ENCODE measurements at regions not wholly inside any gene's neighbourhood (a gene's known extent, or its start where the extent isn't known, plus 50 kb on each side); places are given as distances from the start of the nearest gene placed in this dataset.

DNA sequence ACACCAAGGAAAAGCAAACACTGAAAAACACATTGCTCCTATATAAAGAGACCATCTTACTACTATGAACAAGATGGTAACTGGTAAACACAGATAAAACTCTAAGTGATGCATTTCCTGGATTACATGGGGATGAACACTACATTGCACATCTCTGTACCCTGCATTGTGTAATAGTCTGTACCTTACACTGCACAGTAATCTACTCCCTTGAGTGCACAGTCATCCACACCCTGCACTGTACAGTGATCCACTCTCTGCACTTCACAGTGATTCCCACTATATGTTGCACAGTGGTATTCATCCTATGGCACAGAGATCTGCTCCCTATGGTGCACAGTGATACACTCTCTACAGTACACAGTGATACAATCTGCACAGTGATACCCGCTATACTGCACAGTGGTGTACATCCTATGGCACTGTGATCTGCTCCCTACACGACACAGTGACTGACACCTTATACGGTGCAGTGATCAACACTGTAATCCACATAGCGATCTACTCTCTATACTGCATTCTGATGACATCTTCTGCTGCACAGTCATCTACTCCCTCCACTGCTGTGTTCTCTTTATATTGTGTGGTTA lies 462.2 kb upstream of the RGPD4 start:
- Histone ChIP-seq H3K27ac (ENCODE audit: low read depth in 1 of 2, low read length in 1 of 2) (no peak overlapping the region), H3K9ac (ENCODE audit: insufficient read depth in 1 of 2, low read length in 2 of 2) (no peak overlapping the region), H3K9me3 (ENCODE audit: control insufficient read depth in 4 of 4, insufficient read depth in 3 of 4, low read length in 3 of 4) (no peaks in the 10 kb centered on the region), H3K27me3 (ENCODE audit: control insufficient read depth in 3 of 3, insufficient read depth in 3 of 3, low read length in 2 of 3) (no peaks in the 10 kb centered on the region), H3K36me3 (ENCODE audit: control insufficient read depth in 4 of 4, insufficient read depth in 4 of 4, low read length in 4 of 4) (no peaks in the 10 kb centered on the region), H3K4me1 (ENCODE audit: control insufficient read depth in 5 of 5, insufficient read depth in 5 of 5, low read length in 5 of 5) (no peaks in the 10 kb centered on the region), H3K4me3 (no peak overlapping the region)
- ATAC-seq (ENCODE audit: insufficient read depth, low FRiP score), result no peak
- 96 to 98% methylated on average over 4 of the region's 4 CpGs for WGBS, 2 donors
- TF ChIP-seq, protein P1, sequence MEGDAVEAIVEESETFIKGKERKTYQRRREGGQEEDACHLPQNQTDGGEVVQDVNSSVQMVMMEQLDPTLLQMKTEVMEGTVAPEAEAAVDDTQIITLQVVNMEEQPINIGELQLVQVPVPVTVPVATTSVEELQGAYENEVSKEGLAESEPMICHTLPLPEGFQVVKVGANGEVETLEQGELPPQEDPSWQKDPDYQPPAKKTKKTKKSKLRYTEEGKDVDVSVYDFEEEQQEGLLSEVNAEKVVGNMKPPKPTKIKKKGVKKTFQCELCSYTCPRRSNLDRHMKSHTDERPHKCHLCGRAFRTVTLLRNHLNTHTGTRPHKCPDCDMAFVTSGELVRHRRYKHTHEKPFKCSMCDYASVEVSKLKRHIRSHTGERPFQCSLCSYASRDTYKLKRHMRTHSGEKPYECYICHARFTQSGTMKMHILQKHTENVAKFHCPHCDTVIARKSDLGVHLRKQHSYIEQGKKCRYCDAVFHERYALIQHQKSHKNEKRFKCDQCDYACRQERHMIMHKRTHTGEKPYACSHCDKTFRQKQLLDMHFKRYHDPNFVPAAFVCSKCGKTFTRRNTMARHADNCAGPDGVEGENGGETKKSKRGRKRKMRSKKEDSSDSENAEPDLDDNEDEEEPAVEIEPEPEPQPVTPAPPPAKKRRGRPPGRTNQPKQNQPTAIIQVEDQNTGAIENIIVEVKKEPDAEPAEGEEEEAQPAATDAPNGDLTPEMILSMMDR (IDR thresholded peaks at IDR 0.05; ENCODE audit: control extremely low read depth, extremely low read depth), result no peak
- no peak for DNase-seq

DNA sequence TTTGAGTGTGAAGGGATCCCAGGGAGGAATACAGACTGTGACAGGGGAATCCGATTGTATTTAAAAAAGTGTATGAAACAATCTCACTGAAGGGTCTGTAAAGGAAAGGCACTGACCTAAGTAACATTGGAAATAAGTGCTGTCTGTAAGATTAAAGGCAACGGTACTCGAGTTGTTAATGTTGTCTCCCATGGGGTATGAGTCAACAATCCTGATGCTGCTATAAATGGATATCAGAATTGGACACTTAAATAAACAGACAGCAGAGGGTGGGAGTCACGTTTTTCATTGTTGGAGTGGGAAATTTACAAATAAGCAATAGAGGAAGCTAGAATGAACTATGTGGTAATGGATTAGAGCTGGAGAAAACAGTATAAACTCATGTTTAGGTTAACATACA lies 452.4 kb upstream of the RGPD4 start:
- Histone ChIP-seq H3K27ac (ENCODE audit: low read depth in 1 of 2, low read length in 1 of 2) (no peak overlapping the region), H3K4me1 (ENCODE audit: control insufficient read depth in 5 of 5, insufficient read depth in 5 of 5, low read length in 5 of 5) (peaks cover 0 to 5% (median 0%) of the 10 kb centered on the region in 5 donors), H3K4me3 (no peak overlapping the region), H3K36me3 (ENCODE audit: control insufficient read depth in 4 of 4, insufficient read depth in 4 of 4, low read length in 4 of 4) (no peaks in the 10 kb centered on the region), H3K27me3 (ENCODE audit: control insufficient read depth in 3 of 3, insufficient read depth in 3 of 3, low read length in 2 of 3) (no peaks in the 10 kb centered on the region), H3K9ac (ENCODE audit: insufficient read depth in 1 of 2, low read length in 2 of 2) (no peak overlapping the region), H3K9me3 (ENCODE audit: control insufficient read depth in 4 of 4, insufficient read depth in 3 of 4, low read length in 3 of 4) (peaks cover 0 to 2% (median 0%) of the 10 kb centered on the region in 4 donors)
- ATAC-seq (ENCODE audit: insufficient read depth, low FRiP score) (no peak), DNase-seq (no peak)
- 58 to 76% methylated on average over 4 of the region's 4 CpGs for WGBS, 2 donors
- TF ChIP-seq, protein P1 (IDR thresholded peaks at IDR 0.05; ENCODE audit: control extremely low read depth, extremely low read depth), result no peak

DNA sequence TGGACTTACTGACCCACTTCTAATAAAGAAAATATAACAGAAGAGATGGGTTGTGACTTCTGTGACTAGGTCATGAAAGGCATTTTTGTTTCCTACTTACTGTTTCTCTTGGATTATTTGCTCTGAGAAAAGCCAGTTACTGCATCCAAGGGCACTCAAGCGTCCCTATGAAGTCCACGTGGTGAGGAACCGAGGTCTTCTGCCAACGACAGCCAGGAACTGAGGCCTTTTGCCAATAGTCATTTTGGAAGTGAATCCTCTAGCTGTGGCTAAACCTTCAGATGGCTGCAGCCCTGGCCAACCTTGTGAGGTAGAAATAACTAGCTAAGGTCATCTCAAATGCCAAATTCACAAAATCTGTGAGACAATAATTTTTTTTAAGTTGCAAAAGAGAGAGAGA lies 449.8 kb upstream of the RGPD4 start:
- ATAC-seq (ENCODE audit: insufficient read depth, low FRiP score), result no peak
- no peaks in the 10 kb centered on the region for H3K36me3 ChIP-seq (ENCODE audit: control insufficient read depth in 4 of 4, insufficient read depth in 4 of 4, low read length in 4 of 4)

More for the DNA sequence above, 449.8 kb upstream of the RGPD4 start:
- WGBS, 2 donors, result 68 to 87% methylated on average over 4 of the region's 4 CpGs
- Histone ChIP-seq H3K4me3 (no peak overlapping the region), H3K27ac (ENCODE audit: low read depth in 1 of 2, low read length in 1 of 2) (no peak overlapping the region), H3K4me1 (ENCODE audit: control insufficient read depth in 5 of 5, insufficient read depth in 5 of 5, low read length in 5 of 5) (peaks cover 0 to 5% (median 0%) of the 10 kb centered on the region in 5 donors), H3K9me3 (ENCODE audit: control insufficient read depth in 4 of 4, insufficient read depth in 3 of 4, low read length in 3 of 4) (peaks cover 0 to 2% (median 0%) of the 10 kb centered on the region in 4 donors), H3K9ac (ENCODE audit: insufficient read depth in 1 of 2, low read length in 2 of 2) (no peak overlapping the region), H3K27me3 (ENCODE audit: control insufficient read depth in 3 of 3, insufficient read depth in 3 of 3, low read length in 2 of 3) (no peaks in the 10 kb centered on the region)
- TF ChIP-seq, protein P1 (IDR thresholded peaks at IDR 0.05; ENCODE audit: control extremely low read depth, extremely low read depth), result no peak
- DNase-seq, result no peak
